H1 (cell line): ENCODE measurements at regions not wholly inside any gene's neighbourhood (a gene's known extent, or its start where the extent isn't known, plus 50 kb on each side); places are given as distances from the start of the nearest gene placed in this dataset.

Source experiments
- BRCA1 ChIP-seq: IDR thresholded peaks from 2 replicates; pipeline ENCODE4 v1.6.1; 2012; ENCODE audit warnings: low read depth, low read length, improper control_type of control experiment

- no peak for TF ChIP-seq BRCA1
These were observed 129.6 kb upstream of the CACHD1 start (continued) for GRCh38 chr1:64340361-64340760.
